ENCODE measurements at regions not wholly inside any gene's neighbourhood (a gene's known extent, or its start where the extent isn't known, plus 50 kb on each side); places are given as distances from the start of the nearest gene placed in this dataset.
"Not testable (repeated sequence)": the region's sequence is repeated elsewhere in the genome, so short reads cannot be mapped to it uniquely, and the experiment has no call there.

GRCh38 chr7:39758234-39758970 lies 135.0 kb downstream of the RALA start:
- DNase-seq (ENCODE audit: low spot score), result no peak

GRCh38 chr7:39761449-39761848 lies 138.1 kb downstream of the RALA start:
- no peak for DNase-seq (ENCODE audit: low spot score)

DNA sequence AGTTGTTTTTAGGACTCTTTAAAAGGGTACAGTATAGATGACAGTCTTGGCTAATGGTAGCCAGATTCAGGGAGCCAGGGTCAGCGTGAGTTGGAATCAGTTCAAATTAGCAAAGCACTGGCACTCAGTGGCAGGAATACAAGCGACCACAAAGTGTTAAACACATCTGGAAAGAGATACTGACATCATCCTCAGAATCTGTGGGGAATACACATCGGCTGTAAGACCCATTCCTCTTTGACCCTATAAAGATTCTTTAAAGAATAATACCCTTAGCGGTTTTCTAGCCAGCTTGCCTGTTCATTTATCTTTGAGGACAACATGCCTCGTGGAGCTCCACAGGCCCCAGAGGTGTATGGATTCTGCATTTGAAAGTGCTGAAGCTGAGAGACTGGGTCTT lies 139.1 kb downstream of the RALA start:
- DNase-seq (ENCODE audit: low spot score), result not testable (repeated sequence)

DNA sequence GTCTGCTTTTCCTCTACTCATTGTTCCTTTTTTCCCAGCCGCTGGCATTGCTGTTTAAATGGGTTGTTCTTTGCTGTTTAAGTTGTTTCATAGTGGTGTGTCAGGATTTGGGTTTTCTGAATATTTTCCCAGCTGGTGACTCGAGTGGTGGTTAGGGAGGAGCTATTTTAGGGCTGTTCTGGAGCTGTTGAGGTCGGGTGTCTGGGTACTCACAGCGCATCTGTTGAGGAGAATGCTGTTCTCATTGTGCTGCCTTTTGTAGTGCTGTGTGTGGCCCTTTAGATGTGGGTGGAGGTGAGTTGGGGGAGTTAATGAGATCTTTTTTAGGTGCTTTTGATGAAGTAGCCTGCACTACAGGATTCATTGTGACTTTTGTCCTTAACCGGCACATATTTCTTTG lies 139.5 kb downstream of the RALA start:
- not testable (repeated sequence) for DNase-seq (ENCODE audit: low spot score)

DNA sequence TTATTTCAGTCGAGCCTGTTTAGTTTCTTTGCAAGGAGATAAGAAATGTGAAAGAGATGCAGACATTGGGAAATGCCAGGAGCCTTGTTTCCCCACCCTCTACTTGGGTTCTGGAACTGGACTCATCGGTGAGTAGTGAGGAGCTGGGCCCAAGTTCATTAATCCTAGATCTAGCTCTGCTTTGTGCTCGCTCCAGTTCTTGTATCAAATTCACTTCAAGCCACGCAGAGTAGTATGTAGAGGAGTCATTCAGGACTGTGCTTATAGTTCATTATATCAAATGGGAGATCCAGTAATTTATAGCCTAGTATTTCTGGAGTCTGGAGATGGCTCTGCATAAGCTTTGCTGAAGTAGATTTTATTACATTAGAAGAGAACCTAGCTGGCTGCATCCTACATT lies 142.5 kb downstream of the RALA start:
- DNase-seq (ENCODE audit: low spot score), result not testable (repeated sequence)

DNA sequence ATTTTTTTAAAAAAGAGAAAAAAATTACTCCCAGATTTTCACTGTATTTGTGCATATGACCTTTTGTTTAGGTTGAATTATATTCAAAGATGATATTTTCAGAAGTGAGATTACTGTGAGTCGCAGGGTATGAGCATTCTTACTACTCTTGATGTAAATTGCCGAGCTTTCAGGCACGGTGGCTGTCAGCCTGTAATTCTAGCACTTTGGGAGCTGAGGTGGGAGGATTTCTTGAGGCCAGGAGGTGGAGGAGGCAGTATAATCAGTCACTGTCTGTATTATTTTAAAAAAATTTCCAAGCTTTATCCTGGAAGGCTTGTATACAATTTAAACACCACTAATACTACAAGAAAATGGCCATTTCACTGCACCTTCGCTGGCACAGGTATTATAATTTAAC lies 145.1 kb downstream of the RALA start:
- DNase-seq (ENCODE audit: low spot score), result not testable (repeated sequence)

GRCh38 chr7:39774341-39774851 lies 151.0 kb downstream of the RALA start:
- DNase-seq (ENCODE audit: low spot score), result not testable (repeated sequence)

GRCh38 chr7:39781557-39781956 lies 158.2 kb downstream of the RALA start:
- not testable (repeated sequence) for DNase-seq (ENCODE audit: low spot score)

- not testable (repeated sequence) for DNase-seq (ENCODE audit: low spot score)
These were observed 163.1 kb downstream of the RALA start for GRCh38 chr7:39786440-39786839.

DNA sequence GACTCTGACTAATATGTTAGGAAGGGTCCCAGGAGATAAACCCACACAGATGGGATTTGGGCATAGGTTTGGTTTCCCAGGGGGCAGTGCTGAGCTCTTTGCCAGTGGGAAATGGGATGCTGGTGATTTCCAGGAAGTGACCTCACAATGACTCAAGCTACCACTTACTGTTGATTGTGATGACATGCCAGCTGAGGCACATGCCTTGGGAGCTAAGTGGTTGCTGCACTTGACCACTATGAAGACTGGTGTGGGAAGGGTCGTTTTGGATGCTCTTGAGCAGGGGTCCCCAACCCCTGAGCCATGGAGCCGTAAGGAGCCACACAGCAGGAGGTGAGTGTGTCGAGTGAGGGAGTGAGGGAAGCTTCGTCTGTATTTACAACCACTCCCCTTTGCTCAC lies 159.0 kb upstream of the CDK13 start:
- not testable (repeated sequence) for DNase-seq (ENCODE audit: low spot score)

GRCh38 chr7:39791911-39792310 lies 158.1 kb upstream of the CDK13 start:
- DNase-seq (ENCODE audit: low spot score), result not testable (repeated sequence)

DNA sequence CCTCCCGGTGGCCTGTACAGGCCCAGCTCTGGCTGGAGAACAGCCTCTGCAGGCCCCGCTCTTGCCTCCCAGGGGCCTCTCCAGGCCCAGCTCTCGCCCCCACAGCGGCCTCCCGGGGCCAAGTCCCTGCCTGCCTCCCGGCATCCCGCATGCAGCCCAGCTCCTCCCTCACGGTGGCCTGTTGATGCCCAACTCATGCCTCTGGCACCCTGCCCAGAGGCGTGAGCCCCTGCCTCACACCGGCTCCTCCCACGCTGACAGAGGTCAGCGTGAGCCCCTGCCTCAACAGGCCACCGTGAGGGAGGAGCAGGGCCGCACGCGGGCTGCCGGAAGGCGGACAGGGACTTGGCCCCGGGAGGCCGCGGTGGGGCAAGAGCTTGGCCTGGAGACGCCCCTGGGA lies 157.0 kb upstream of the CDK13 start:
- DNase-seq (ENCODE audit: low spot score), result not testable (repeated sequence)

DNA sequence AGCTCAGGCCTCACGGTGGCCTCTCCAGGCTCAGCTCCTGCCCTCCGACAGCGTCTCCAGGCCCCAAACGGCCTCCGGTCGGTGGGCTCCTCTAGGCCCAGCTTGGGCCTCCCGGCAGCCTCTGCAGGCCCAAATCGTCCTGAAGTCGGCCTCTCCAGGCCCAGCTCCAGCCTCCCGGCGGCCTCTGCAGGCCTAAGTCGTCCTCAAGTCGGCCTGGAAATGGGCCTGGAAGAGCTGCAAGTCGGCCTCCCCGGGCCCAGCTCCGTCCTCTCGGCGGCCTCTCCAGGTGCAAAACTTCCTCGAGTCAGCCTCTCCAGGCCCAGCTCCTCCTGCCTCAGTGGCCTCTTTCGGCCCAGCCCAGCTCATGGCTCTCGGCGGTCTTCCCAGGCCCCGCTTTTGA lies 156.2 kb upstream of the CDK13 start:
- not testable (repeated sequence) for DNase-seq (ENCODE audit: low spot score)

GRCh38 chr7:39796947-39797346 lies 153.1 kb upstream of the CDK13 start:
- DNase-seq (ENCODE audit: low spot score), result not testable (repeated sequence)

DNA sequence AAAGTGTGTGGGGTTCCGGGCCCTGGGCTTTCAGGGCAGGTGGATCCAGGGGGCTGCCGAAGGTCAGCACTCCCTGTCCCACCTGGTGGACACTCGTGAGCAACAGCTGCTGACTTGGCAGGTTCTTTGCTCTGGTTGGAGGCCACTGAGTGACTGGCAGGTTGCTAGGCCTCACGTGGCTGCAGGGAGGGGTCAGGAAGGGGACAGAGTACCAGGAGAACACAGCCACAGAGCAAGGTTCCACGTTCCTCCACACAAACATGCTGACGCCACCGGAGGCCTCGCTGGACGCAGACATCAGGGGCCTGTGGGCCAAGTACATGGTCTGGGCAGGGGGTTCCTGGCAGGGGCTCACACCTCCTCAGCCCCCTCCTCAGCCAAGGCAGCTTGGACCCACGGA lies 152.0 kb upstream of the CDK13 start:
- DNase-seq (ENCODE audit: low spot score), result not testable (repeated sequence)

DNA sequence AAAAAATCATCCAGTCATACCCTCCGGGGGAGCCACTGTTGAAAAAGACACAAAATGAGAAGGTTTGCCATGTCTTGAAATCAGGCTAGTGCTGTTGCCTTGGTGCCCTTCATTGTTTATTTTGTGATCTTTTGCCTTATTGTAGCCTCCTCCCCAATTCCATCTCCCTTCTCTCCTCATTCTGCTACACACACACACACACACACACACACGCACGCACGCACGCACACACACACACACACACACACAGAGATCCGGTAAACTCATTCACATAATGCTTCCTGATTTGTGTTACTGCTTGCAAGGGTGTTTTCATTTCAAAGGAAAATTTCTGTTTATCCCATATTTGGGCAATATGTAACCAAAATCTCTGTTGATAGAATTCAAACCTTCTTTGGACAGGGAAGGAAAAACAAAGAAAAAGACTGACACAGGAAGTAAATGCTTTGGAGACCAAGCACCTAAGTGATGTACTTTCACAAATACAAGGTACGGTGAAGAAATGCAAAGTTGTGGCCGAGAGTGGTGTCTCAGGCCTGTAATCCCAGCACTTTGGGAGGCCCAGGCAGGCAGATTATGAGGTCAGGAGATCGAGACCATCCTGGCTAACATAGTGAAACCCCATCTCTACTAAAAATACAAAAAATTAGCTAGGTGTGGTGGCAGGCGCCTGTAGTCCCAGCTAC lies 141.1 kb upstream of the CDK13 start:
- no peak for DNase-seq (ENCODE audit: low spot score)

GRCh38 chr7:39810204-39810642 lies 139.8 kb upstream of the CDK13 start:
- DNase-seq (ENCODE audit: low spot score), result no peak

GRCh38 chr7:39810710-39811109 lies 139.3 kb upstream of the CDK13 start:
- DNase-seq (ENCODE audit: low spot score), result no peak

GRCh38 chr7:39811161-39811614 lies 138.9 kb upstream of the CDK13 start:
- no peak for DNase-seq (ENCODE audit: low spot score)

DNA sequence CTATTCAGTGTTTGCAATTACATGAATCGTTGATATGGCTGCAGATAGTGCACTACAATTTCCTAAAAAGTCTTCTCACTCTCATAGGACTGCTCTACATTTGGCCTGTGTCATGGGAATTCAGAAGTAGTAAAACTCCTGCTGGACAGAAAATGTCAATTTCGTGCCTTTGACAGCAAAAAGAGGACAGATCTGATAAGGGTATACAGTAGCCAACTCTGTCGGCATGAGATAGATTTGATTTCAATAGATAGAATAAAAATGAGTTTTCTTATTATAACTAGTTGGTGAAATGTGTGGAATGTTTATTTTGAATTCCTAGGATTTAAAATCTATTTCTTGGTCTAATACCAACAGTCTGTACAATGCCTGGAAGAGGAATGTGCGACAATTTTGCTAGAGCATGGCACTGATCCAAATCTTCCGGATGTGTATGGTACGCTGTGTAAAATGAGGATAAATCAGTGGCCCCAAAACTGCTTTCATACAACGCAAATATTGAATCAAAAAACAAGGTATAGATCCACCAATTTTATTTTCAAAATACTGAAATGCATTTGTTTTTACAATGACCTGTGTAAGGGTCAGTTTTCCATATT lies 133.5 kb upstream of the CDK13 start:
- DNase-seq (ENCODE audit: low spot score), result no peak

DNA sequence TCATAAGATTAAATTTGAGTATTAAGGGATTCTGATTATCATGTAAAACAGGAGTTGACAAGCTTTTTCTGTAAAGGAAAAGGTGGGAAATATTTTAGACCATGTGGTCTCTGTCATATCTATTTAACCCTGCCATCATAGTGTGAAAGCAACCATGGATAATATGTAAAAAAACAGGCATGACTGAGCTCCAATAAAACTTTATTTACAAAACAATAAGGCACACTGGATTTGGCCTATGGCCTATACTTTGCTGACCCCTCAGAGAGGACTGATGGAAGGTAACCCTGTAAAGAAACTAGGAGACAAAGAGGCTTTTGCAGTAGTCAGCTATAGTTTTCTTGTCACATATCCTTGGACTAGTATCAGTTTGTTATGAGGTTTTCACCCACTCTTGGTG lies 130.5 kb upstream of the CDK13 start:
- DNase-seq (ENCODE audit: low spot score), result no peak

GRCh38 chr7:39824456-39825200 lies 125.4 kb upstream of the CDK13 start:
- DNase-seq (ENCODE audit: low spot score), result no peak
